ENCODE measurements at regions not wholly inside any gene's neighbourhood (a gene's known extent, or its start where the extent isn't known, plus 50 kb on each side); places are given as distances from the start of the nearest gene placed in this dataset.

GRCh38 chr20:18974660-18975059 is 161.1 kb downstream of the SCP2D1 start:
- TF ChIP-seq EZH2phosphoT487 (IDR thresholded peaks at IDR 0.05; ENCODE audit: borderline replicate concordance) = no peak
- TF ChIP-seq, protein P1, sequence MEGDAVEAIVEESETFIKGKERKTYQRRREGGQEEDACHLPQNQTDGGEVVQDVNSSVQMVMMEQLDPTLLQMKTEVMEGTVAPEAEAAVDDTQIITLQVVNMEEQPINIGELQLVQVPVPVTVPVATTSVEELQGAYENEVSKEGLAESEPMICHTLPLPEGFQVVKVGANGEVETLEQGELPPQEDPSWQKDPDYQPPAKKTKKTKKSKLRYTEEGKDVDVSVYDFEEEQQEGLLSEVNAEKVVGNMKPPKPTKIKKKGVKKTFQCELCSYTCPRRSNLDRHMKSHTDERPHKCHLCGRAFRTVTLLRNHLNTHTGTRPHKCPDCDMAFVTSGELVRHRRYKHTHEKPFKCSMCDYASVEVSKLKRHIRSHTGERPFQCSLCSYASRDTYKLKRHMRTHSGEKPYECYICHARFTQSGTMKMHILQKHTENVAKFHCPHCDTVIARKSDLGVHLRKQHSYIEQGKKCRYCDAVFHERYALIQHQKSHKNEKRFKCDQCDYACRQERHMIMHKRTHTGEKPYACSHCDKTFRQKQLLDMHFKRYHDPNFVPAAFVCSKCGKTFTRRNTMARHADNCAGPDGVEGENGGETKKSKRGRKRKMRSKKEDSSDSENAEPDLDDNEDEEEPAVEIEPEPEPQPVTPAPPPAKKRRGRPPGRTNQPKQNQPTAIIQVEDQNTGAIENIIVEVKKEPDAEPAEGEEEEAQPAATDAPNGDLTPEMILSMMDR (conservative IDR thresholded peaks at IDR 0.05; ENCODE audit: low read length) = no peak
- H3K9me2 ChIP-seq (replicated peaks; ENCODE audit: low read depth, low read length) = no peaks in the 10 kb centered on the region
- no peaks in the 10 kb centered on the region for H3K4me1 ChIP-seq (ENCODE audit: insufficient read depth, low read length, poor library complexity, severe bottlenecking)
- H3K4me2 ChIP-seq (ENCODE audit: low read depth, low read length, poor library complexity, severe bottlenecking) = no peak overlapping the region
- no peaks in the 10 kb centered on the region for H3K36me3 ChIP-seq (ENCODE audit: insufficient read depth, low read length)
- no peaks in the 10 kb centered on the region for H3K27me3 ChIP-seq (ENCODE audit: insufficient read depth, low read length, poor library complexity, severe bottlenecking)
- no peaks in the 10 kb centered on the region for H3K79me2 ChIP-seq (ENCODE audit: insufficient read depth, low read length)
- no peaks in the 10 kb centered on the region for H3K9me3 ChIP-seq (ENCODE audit: insufficient read depth, low read depth, low read length)
- H3K9ac ChIP-seq (ENCODE audit: low read depth, low read length, poor library complexity, severe bottlenecking) = no peak overlapping the region
- no peaks in the 10 kb centered on the region for H4K20me1 ChIP-seq (ENCODE audit: insufficient read depth, low read length, poor library complexity, severe bottlenecking)
- H2AFZ ChIP-seq (ENCODE audit: low read length) = no peak overlapping the region
- no peak overlapping the region for H3K4me3 ChIP-seq (ENCODE audit: low read length, poor library complexity, severe bottlenecking)
- H3F3A ChIP-seq (ENCODE audit: low read depth) = no peaks in the 10 kb centered on the region

DNA sequence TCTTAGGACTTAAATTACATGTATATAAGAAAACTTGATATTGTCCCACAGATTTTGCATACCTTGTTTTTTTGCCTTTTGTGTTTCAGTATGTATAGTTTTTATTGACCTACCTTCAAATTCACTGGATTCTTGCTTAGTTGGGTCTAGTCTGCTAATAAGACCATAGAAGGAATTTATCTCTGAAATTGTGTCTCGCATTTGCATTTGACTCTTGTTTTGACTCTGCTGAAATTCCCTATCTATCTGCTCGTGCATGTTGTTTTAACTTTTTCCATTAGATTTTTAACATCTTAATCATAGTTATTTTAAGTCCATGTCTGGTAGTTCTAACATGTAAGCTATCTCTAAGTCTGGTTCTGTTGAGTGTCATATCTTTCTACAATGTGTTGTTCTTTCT is 163.9 kb downstream of the SCP2D1 start:
- TF ChIP-seq, protein P1 (conservative IDR thresholded peaks at IDR 0.05; ENCODE audit: low read length) = no peak
- TF ChIP-seq EZH2phosphoT487 (IDR thresholded peaks at IDR 0.05; ENCODE audit: borderline replicate concordance) = no peak
- Histone ChIP-seq H3K79me2 (ENCODE audit: insufficient read depth, low read length) (no peaks in the 10 kb centered on the region), H3K9ac (ENCODE audit: low read depth, low read length, poor library complexity, severe bottlenecking) (no peak overlapping the region), H3F3A (ENCODE audit: low read depth) (no peaks in the 10 kb centered on the region), H3K36me3 (ENCODE audit: insufficient read depth, low read length) (no peaks in the 10 kb centered on the region), H3K4me3 (ENCODE audit: low read length, poor library complexity, severe bottlenecking) (no peak overlapping the region), H4K20me1 (ENCODE audit: insufficient read depth, low read length, poor library complexity, severe bottlenecking) (no peaks in the 10 kb centered on the region), H2AFZ (ENCODE audit: low read length) (no peak overlapping the region), H3K27me3 (ENCODE audit: insufficient read depth, low read length, poor library complexity, severe bottlenecking) (no peaks in the 10 kb centered on the region), H3K4me1 (ENCODE audit: insufficient read depth, low read length, poor library complexity, severe bottlenecking) (no peaks in the 10 kb centered on the region), H3K9me2 (replicated peaks; ENCODE audit: low read depth, low read length) (no peaks in the 10 kb centered on the region), H3K9me3 (ENCODE audit: insufficient read depth, low read depth, low read length) (no peaks in the 10 kb centered on the region), H3K4me2 (ENCODE audit: low read depth, low read length, poor library complexity, severe bottlenecking) (no peak overlapping the region)

- TF ChIP-seq EZH2phosphoT487 (IDR thresholded peaks at IDR 0.05; ENCODE audit: borderline replicate concordance) = no peak
- TF ChIP-seq, protein P1 (conservative IDR thresholded peaks at IDR 0.05; ENCODE audit: low read length) = no peak
These were observed 164.7 kb downstream of the SCP2D1 start for GRCh38 chr20:18978311-18978710.

More at GRCh38 chr20:18978311-18978710, 164.7 kb downstream of the SCP2D1 start:
- Histone ChIP-seq H2AFZ (ENCODE audit: low read length) (no peak overlapping the region), H3K9me2 (replicated peaks; ENCODE audit: low read depth, low read length) (no peaks in the 10 kb centered on the region), H3K27me3 (ENCODE audit: insufficient read depth, low read length, poor library complexity, severe bottlenecking) (no peaks in the 10 kb centered on the region), H3K79me2 (ENCODE audit: insufficient read depth, low read length) (no peaks in the 10 kb centered on the region), H3K36me3 (ENCODE audit: insufficient read depth, low read length) (no peaks in the 10 kb centered on the region), H3K9me3 (ENCODE audit: insufficient read depth, low read depth, low read length) (no peaks in the 10 kb centered on the region), H3K4me1 (ENCODE audit: insufficient read depth, low read length, poor library complexity, severe bottlenecking) (no peaks in the 10 kb centered on the region), H3K4me2 (ENCODE audit: low read depth, low read length, poor library complexity, severe bottlenecking) (no peak overlapping the region), H3F3A (ENCODE audit: low read depth) (no peaks in the 10 kb centered on the region), H3K4me3 (ENCODE audit: low read length, poor library complexity, severe bottlenecking) (no peak overlapping the region), H4K20me1 (ENCODE audit: insufficient read depth, low read length, poor library complexity, severe bottlenecking) (no peaks in the 10 kb centered on the region), H3K9ac (ENCODE audit: low read depth, low read length, poor library complexity, severe bottlenecking) (no peak overlapping the region)

Measured in Loucy (cell line).